ENCODE measurements at regions not wholly inside any gene's neighbourhood (a gene's known extent, or its start where the extent isn't known, plus 50 kb on each side); places are given as distances from the start of the nearest gene placed in this dataset.

GRCh38 chr13:72430923-72431322 lies 296.5 kb downstream of the MZT1 start:
- DNase-seq (ENCODE audit: low spot score) = no peak
- H3K27ac Mint-ChIP-seq = no peak overlapping the region
- no peaks in the 10 kb centered on the region for H3K36me3 Mint-ChIP-seq (ENCODE audit: low read depth)
- H3K9me3 Mint-ChIP-seq = no peaks in the 10 kb centered on the region
- H3K4me3 Mint-ChIP-seq = no peak overlapping the region
- H3K27me3 Mint-ChIP-seq (ENCODE audit: low read depth) = no peaks in the 10 kb centered on the region
- no peaks in the 10 kb centered on the region for H3K4me1 Mint-ChIP-seq (ENCODE audit: low read depth)

GRCh38 chr13:72427757-72428528 lies 299.5 kb downstream of the MZT1 start:
- Mint-ChIP-seq H3K4me3 (no peak overlapping the region), H3K27me3 (ENCODE audit: low read depth) (no peaks in the 10 kb centered on the region), H3K9me3 (no peaks in the 10 kb centered on the region), H3K27ac (no peak overlapping the region), H3K36me3 (ENCODE audit: low read depth) (no peaks in the 10 kb centered on the region), H3K4me1 (ENCODE audit: low read depth) (no peaks in the 10 kb centered on the region)
- no peak for DNase-seq (ENCODE audit: low spot score)

GRCh38 chr13:72424059-72424458 lies 303.4 kb downstream of the MZT1 start:
- H3K27ac Mint-ChIP-seq = no peak overlapping the region
- H3K4me3 Mint-ChIP-seq = no peak overlapping the region
- H3K27me3 Mint-ChIP-seq (ENCODE audit: low read depth) = no peaks in the 10 kb centered on the region
- H3K4me1 Mint-ChIP-seq (ENCODE audit: low read depth) = no peaks in the 10 kb centered on the region
- no peaks in the 10 kb centered on the region for H3K9me3 Mint-ChIP-seq
- no peaks in the 10 kb centered on the region for H3K36me3 Mint-ChIP-seq (ENCODE audit: low read depth)
- no peak for DNase-seq (ENCODE audit: low spot score)

- Mint-ChIP-seq H3K4me3 (no peak overlapping the region), H3K9me3 (no peaks in the 10 kb centered on the region)
Measured at GRCh38 chr13:72415817-72416216, 311.6 kb downstream of the MZT1 start.

GRCh38 chr13:72412481-72412880 lies 314.9 kb downstream of the MZT1 start:
- H3K4me3 Mint-ChIP-seq = no peak overlapping the region
- no peaks in the 10 kb centered on the region for H3K9me3 Mint-ChIP-seq
- no peak overlapping the region for H3K27ac Mint-ChIP-seq
- DNase-seq (ENCODE audit: low spot score) = no peak
- no peaks in the 10 kb centered on the region for H3K4me1 Mint-ChIP-seq (ENCODE audit: low read depth)
- H3K27me3 Mint-ChIP-seq (ENCODE audit: low read depth) = no peaks in the 10 kb centered on the region
- H3K36me3 Mint-ChIP-seq (ENCODE audit: low read depth) = no peaks in the 10 kb centered on the region

More at GRCh38 chr13:72415817-72416216, 311.6 kb downstream of the MZT1 start:
- DNase-seq (ENCODE audit: low spot score) = no peak
- H3K36me3 Mint-ChIP-seq (ENCODE audit: low read depth) = no peaks in the 10 kb centered on the region
- H3K4me1 Mint-ChIP-seq (ENCODE audit: low read depth) = no peaks in the 10 kb centered on the region
- no peak overlapping the region for H3K27ac Mint-ChIP-seq
- H3K27me3 Mint-ChIP-seq (ENCODE audit: low read depth) = no peaks in the 10 kb centered on the region

GRCh38 chr13:72405441-72405840 lies 322.0 kb downstream of the MZT1 start:
- Mint-ChIP-seq H3K36me3 (ENCODE audit: low read depth) (no peaks in the 10 kb centered on the region), H3K27ac (no peak overlapping the region), H3K4me3 (no peak overlapping the region), H3K4me1 (ENCODE audit: low read depth) (no peaks in the 10 kb centered on the region), H3K27me3 (ENCODE audit: low read depth) (no peaks in the 10 kb centered on the region), H3K9me3 (no peaks in the 10 kb centered on the region)
- no peak for DNase-seq (ENCODE audit: low spot score)

GRCh38 chr13:72403396-72404010 lies 323.9 kb downstream of the MZT1 start:
- H3K27ac Mint-ChIP-seq = no peak overlapping the region
- no peaks in the 10 kb centered on the region for H3K36me3 Mint-ChIP-seq (ENCODE audit: low read depth)
- no peak for DNase-seq (ENCODE audit: low spot score)
- no peaks in the 10 kb centered on the region for H3K9me3 Mint-ChIP-seq
- H3K27me3 Mint-ChIP-seq (ENCODE audit: low read depth) = no peaks in the 10 kb centered on the region
- no peak overlapping the region for H3K4me3 Mint-ChIP-seq
- H3K4me1 Mint-ChIP-seq (ENCODE audit: low read depth) = no peaks in the 10 kb centered on the region

- H3K4me1 Mint-ChIP-seq (ENCODE audit: low read depth) = no peaks in the 10 kb centered on the region
- DNase-seq (ENCODE audit: low spot score) = no peak
- no peaks in the 10 kb centered on the region for H3K27me3 Mint-ChIP-seq (ENCODE audit: low read depth)
- no peaks in the 10 kb centered on the region for H3K36me3 Mint-ChIP-seq (ENCODE audit: low read depth)
- no peaks in the 10 kb centered on the region for H3K9me3 Mint-ChIP-seq
- no peak overlapping the region for H3K4me3 Mint-ChIP-seq
- no peak overlapping the region for H3K27ac Mint-ChIP-seq
Measured at GRCh38 chr13:72400856-72401255, 326.6 kb downstream of the MZT1 start.

- Mint-ChIP-seq H3K9me3 (no peaks in the 10 kb centered on the region), H3K4me1 (ENCODE audit: low read depth) (no peaks in the 10 kb centered on the region), H3K4me3 (no peak overlapping the region), H3K27ac (no peak overlapping the region), H3K36me3 (ENCODE audit: low read depth) (no peaks in the 10 kb centered on the region), H3K27me3 (ENCODE audit: low read depth) (no peaks in the 10 kb centered on the region)
- DNase-seq (ENCODE audit: low spot score) = no peak
Measured at GRCh38 chr13:72399351-72399750, 328.1 kb downstream of the MZT1 start.

- no peak overlapping the region for H3K4me3 Mint-ChIP-seq
- H3K9me3 Mint-ChIP-seq = no peaks in the 10 kb centered on the region
- no peaks in the 10 kb centered on the region for H3K4me1 Mint-ChIP-seq (ENCODE audit: low read depth)
- no peaks in the 10 kb centered on the region for H3K27me3 Mint-ChIP-seq (ENCODE audit: low read depth)
- H3K36me3 Mint-ChIP-seq (ENCODE audit: low read depth) = no peaks in the 10 kb centered on the region
- DNase-seq (ENCODE audit: low spot score) = no peak
- H3K27ac Mint-ChIP-seq = no peak overlapping the region
Measured at GRCh38 chr13:72397265-72397664, 330.2 kb downstream of the MZT1 start.

GRCh38 chr13:72390909-72391308 lies 336.5 kb downstream of the MZT1 start:
- no peaks in the 10 kb centered on the region for H3K4me1 Mint-ChIP-seq (ENCODE audit: low read depth)
- H3K4me3 Mint-ChIP-seq = no peak overlapping the region
- no peaks in the 10 kb centered on the region for H3K9me3 Mint-ChIP-seq
- H3K27ac Mint-ChIP-seq = no peak overlapping the region
- H3K36me3 Mint-ChIP-seq (ENCODE audit: low read depth) = no peaks in the 10 kb centered on the region
- DNase-seq (ENCODE audit: low spot score) = no peak
- H3K27me3 Mint-ChIP-seq (ENCODE audit: low read depth) = no peaks in the 10 kb centered on the region

- Mint-ChIP-seq H3K36me3 (ENCODE audit: low read depth) (no peaks in the 10 kb centered on the region), H3K4me1 (ENCODE audit: low read depth) (no peaks in the 10 kb centered on the region), H3K27me3 (ENCODE audit: low read depth) (no peaks in the 10 kb centered on the region), H3K9me3 (no peaks in the 10 kb centered on the region), H3K27ac (no peak overlapping the region), H3K4me3 (no peak overlapping the region)
- no peak for DNase-seq (ENCODE audit: low spot score)
Measured at GRCh38 chr13:72386138-72386684, 341.2 kb downstream of the MZT1 start.

- Mint-ChIP-seq H3K36me3 (ENCODE audit: low read depth) (no peaks in the 10 kb centered on the region), H3K27ac (no peak overlapping the region), H3K27me3 (ENCODE audit: low read depth) (no peaks in the 10 kb centered on the region), H3K4me1 (ENCODE audit: low read depth) (no peaks in the 10 kb centered on the region), H3K9me3 (no peaks in the 10 kb centered on the region), H3K4me3 (no peak overlapping the region)
- DNase-seq (ENCODE audit: low spot score) = no peak
Measured at GRCh38 chr13:72384879-72385278, 342.6 kb downstream of the MZT1 start.

GRCh38 chr13:72384186-72384823 lies 343.1 kb downstream of the MZT1 start:
- no peak for DNase-seq (ENCODE audit: low spot score)
- Mint-ChIP-seq H3K4me3 (no peak overlapping the region), H3K27me3 (ENCODE audit: low read depth) (no peaks in the 10 kb centered on the region), H3K4me1 (ENCODE audit: low read depth) (no peaks in the 10 kb centered on the region), H3K9me3 (no peaks in the 10 kb centered on the region), H3K27ac (no peak overlapping the region), H3K36me3 (ENCODE audit: low read depth) (no peaks in the 10 kb centered on the region)
